ENCODE measurements at regions not wholly inside any gene's neighbourhood (a gene's known extent, or its start where the extent isn't known, plus 50 kb on each side); places are given as distances from the start of the nearest gene placed in this dataset.

GRCh38 chr6:19443411-19443810 lies 393.8 kb upstream of the ID4 start:
- BruUV-seq (replicated peaks): no TSS peak
- POLR2A ChIA-PET (ENCODE audit: unreplicated experiment): no interaction called here
- H3K4me2 ChIP-seq: no peak overlapping the region
- H3K36me3 ChIP-seq (ENCODE audit: low read depth): no peaks in the 10 kb centered on the region
- H3K27me3 ChIP-seq (ENCODE audit: insufficient read depth, low read depth): no peaks in the 10 kb centered on the region
- no peak for DNase-seq
- no peak overlapping the region for H3K27ac ChIP-seq
- H3K4me1 ChIP-seq (replicated peaks; ENCODE audit: insufficient read depth): peaks cover 6% of the 10 kb centered on the region; the same call in 1 of the 2 replicates
- no peaks in the 10 kb centered on the region for H4K20me1 ChIP-seq (ENCODE audit: insufficient read depth)
- H3F3A ChIP-seq (ENCODE audit: insufficient read depth, low read depth): no peaks in the 10 kb centered on the region
- no peak overlapping the region for H2AFZ ChIP-seq
- no peak for TF ChIP-seq EZH2 (IDR thresholded peaks at IDR 0.05; ENCODE audit: low read depth)
- no peaks in the 10 kb centered on the region for H3K9me2 ChIP-seq (ENCODE audit: insufficient read depth)
- CTCF ChIA-PET: no interaction called here
- intact Hi-C loops (cut with micrococcal nuclease; ENCODE audit: unreplicated experiment): no loop called here
- H3K4me3 ChIP-seq: no peak overlapping the region
- H3K79me2 ChIP-seq (ENCODE audit: low read depth): no peaks in the 10 kb centered on the region
- 0 out of 2 replicates have a peak, but pooled peaks cover 5% of the 10 kb centered on the region for H3K9me3 ChIP-seq (ENCODE audit: insufficient read depth, low read depth)

- ChIA-PET POLR2A (ENCODE audit: unreplicated experiment) (no interaction called here), CTCF (no interaction called here)
- no peak for TF ChIP-seq EZH2 (IDR thresholded peaks at IDR 0.05; ENCODE audit: low read depth)
- TF ChIP-seq CTCF (conservative IDR thresholded peaks at IDR 0.05): no peak
- Histone ChIP-seq H3K4me3 (no peak overlapping the region), H3K27me3 (ENCODE audit: insufficient read depth, low read depth) (no peaks in the 10 kb centered on the region), H4K20me1 (ENCODE audit: insufficient read depth) (no peaks in the 10 kb centered on the region), H3K9me3 (ENCODE audit: insufficient read depth, low read depth) (0 out of 2 replicates have a peak, but pooled peaks cover 5% of the 10 kb centered on the region), H3F3A (ENCODE audit: insufficient read depth, low read depth) (no peaks in the 10 kb centered on the region), H3K4me2 (no peak overlapping the region), H3K36me3 (ENCODE audit: low read depth) (no peaks in the 10 kb centered on the region), H3K27ac (no peak overlapping the region), H3K79me2 (ENCODE audit: low read depth) (no peaks in the 10 kb centered on the region), H3K4me1 (replicated peaks; ENCODE audit: insufficient read depth) (peaks cover 6% of the 10 kb centered on the region; the same call in 1 of the 2 replicates), H3K9me2 (ENCODE audit: insufficient read depth) (no peaks in the 10 kb centered on the region), H2AFZ (no peak overlapping the region)
- no TSS peak for BruUV-seq (replicated peaks)
- DNase-seq: no peak
- intact Hi-C loops (cut with micrococcal nuclease; ENCODE audit: unreplicated experiment): no loop called here
Observed at GRCh38 chr6:19444041-19444440, 393.1 kb upstream of the ID4 start.

GRCh38 chr6:19444481-19444880 lies 392.7 kb upstream of the ID4 start:
- Histone ChIP-seq H2AFZ (no peak overlapping the region), H3K79me2 (ENCODE audit: low read depth) (no peaks in the 10 kb centered on the region), H3K36me3 (ENCODE audit: low read depth) (no peaks in the 10 kb centered on the region), H3K9me2 (ENCODE audit: insufficient read depth) (no peaks in the 10 kb centered on the region), H4K20me1 (ENCODE audit: insufficient read depth) (no peaks in the 10 kb centered on the region), H3K4me3 (no peak overlapping the region), H3F3A (ENCODE audit: insufficient read depth, low read depth) (no peaks in the 10 kb centered on the region), H3K27me3 (ENCODE audit: insufficient read depth, low read depth) (no peaks in the 10 kb centered on the region), H3K4me1 (replicated peaks; ENCODE audit: insufficient read depth) (peaks cover 6% of the 10 kb centered on the region; the same call in 1 of the 2 replicates), H3K9me3 (ENCODE audit: insufficient read depth, low read depth) (0 out of 2 replicates have a peak, but pooled peaks cover 5% of the 10 kb centered on the region), H3K4me2 (no peak overlapping the region), H3K27ac (no peak overlapping the region)
- ChIA-PET CTCF (no interaction called here), POLR2A (ENCODE audit: unreplicated experiment) (no interaction called here)
- no TSS peak for BruUV-seq (replicated peaks)
- TF ChIP-seq EZH2 (IDR thresholded peaks at IDR 0.05; ENCODE audit: low read depth) (no peak), CTCF (conservative IDR thresholded peaks at IDR 0.05) (no peak)
- peak in 1 of 2 experiments; percentile 39 for DNase-seq
- intact Hi-C loops (cut with micrococcal nuclease; ENCODE audit: unreplicated experiment): no loop called here

- no peak for DNase-seq
- BruUV-seq (replicated peaks): no TSS peak
- no peak overlapping the region for H2AFZ ChIP-seq
- no peak overlapping the region for H3K4me3 ChIP-seq
- 0 out of 2 replicates have a peak, but pooled peaks cover 5% of the 10 kb centered on the region for H3K9me3 ChIP-seq (ENCODE audit: insufficient read depth, low read depth)
- no peaks in the 10 kb centered on the region for H3K27me3 ChIP-seq (ENCODE audit: insufficient read depth, low read depth)
- H4K20me1 ChIP-seq (ENCODE audit: insufficient read depth): no peaks in the 10 kb centered on the region
- intact Hi-C loops (cut with micrococcal nuclease; ENCODE audit: unreplicated experiment): no loop called here
- TF ChIP-seq CTCF (conservative IDR thresholded peaks at IDR 0.05) (no peak), EZH2 (IDR thresholded peaks at IDR 0.05; ENCODE audit: low read depth) (no peak)
- H3K27ac ChIP-seq: no peak overlapping the region
- H3K4me1 ChIP-seq (replicated peaks; ENCODE audit: insufficient read depth): peaks cover 6% of the 10 kb centered on the region; the same call in 1 of the 2 replicates
- H3F3A ChIP-seq (ENCODE audit: insufficient read depth, low read depth): no peaks in the 10 kb centered on the region; the same call in 1 of the 2 replicates
- no peaks in the 10 kb centered on the region for H3K36me3 ChIP-seq (ENCODE audit: low read depth)
- ChIA-PET POLR2A (ENCODE audit: unreplicated experiment) (no interaction called here), CTCF (no interaction called here)
- H3K4me2 ChIP-seq: no peak overlapping the region
- H3K79me2 ChIP-seq (ENCODE audit: low read depth): no peaks in the 10 kb centered on the region
- H3K9me2 ChIP-seq (ENCODE audit: insufficient read depth): no peaks in the 10 kb centered on the region
Observed at GRCh38 chr6:19446570-19446969, 390.6 kb upstream of the ID4 start.

All from PC-9 (cell line).